HS-27A (cell line): ENCODE measurements at regions not wholly inside any gene's neighbourhood (a gene's known extent, or its start where the extent isn't known, plus 50 kb on each side); places are given as distances from the start of the nearest gene placed in this dataset.

Experiments
- DNase-seq: peaks from one replicate; pipeline ENCODE4 v3.0.0-alpha.2; 2012; ENCODE audit warnings: low read depth, missing footprints

GRCh38 chr13:85287528-85287927 is 511.7 kb downstream of the SLITRK6 start:
- DNase-seq, result no peak

GRCh38 chr13:85286081-85286480 is 513.1 kb downstream of the SLITRK6 start:
- DNase-seq, result no peak

GRCh38 chr13:85284349-85284748 is 514.9 kb downstream of the SLITRK6 start:
- no peak for DNase-seq

GRCh38 chr13:85283408-85283807 is 515.8 kb downstream of the SLITRK6 start:
- no peak for DNase-seq

GRCh38 chr13:85282876-85283275 is 516.3 kb downstream of the SLITRK6 start:
- DNase-seq, result no peak

GRCh38 chr13:85278851-85279250 is 520.4 kb downstream of the SLITRK6 start:
- DNase-seq, result no peak

- DNase-seq, result peak; percentile 59
Measured at GRCh38 chr13:85277748-85278147, 521.5 kb downstream of the SLITRK6 start.

- no peak for DNase-seq
Measured at GRCh38 chr13:85266771-85267170, 532.4 kb downstream of the SLITRK6 start.

- DNase-seq, result no peak
Measured at GRCh38 chr13:85266331-85266730, 532.9 kb downstream of the SLITRK6 start.

GRCh38 chr13:85265296-85265695 is 533.9 kb downstream of the SLITRK6 start:
- no peak for DNase-seq

GRCh38 chr13:85262499-85262898 is 536.7 kb downstream of the SLITRK6 start:
- DNase-seq, result no peak

GRCh38 chr13:85261757-85262346 is 537.4 kb downstream of the SLITRK6 start:
- DNase-seq, result no peak

GRCh38 chr13:85260896-85261295 is 538.3 kb downstream of the SLITRK6 start:
- DNase-seq, result no peak

- DNase-seq, result no peak
Measured at GRCh38 chr13:85255978-85256377, 543.2 kb downstream of the SLITRK6 start.

- DNase-seq, result no peak
Measured at GRCh38 chr13:85254641-85255040, 544.6 kb downstream of the SLITRK6 start.

- DNase-seq, result no peak
Measured at GRCh38 chr13:85249151-85249550, 550.1 kb downstream of the SLITRK6 start.

- DNase-seq, result no peak
Measured at GRCh38 chr13:85247780-85248179, 551.4 kb downstream of the SLITRK6 start.

- no peak for DNase-seq
Measured at GRCh38 chr13:85243831-85244230, 555.4 kb downstream of the SLITRK6 start.

GRCh38 chr13:85241060-85241459 is 558.2 kb downstream of the SLITRK6 start:
- peak; percentile 54 for DNase-seq

GRCh38 chr13:85236413-85236812 is 562.8 kb downstream of the SLITRK6 start:
- peak; percentile 46 for DNase-seq

- no peak for DNase-seq
Measured at GRCh38 chr13:85230691-85231093, 568.5 kb downstream of the SLITRK6 start.

GRCh38 chr13:85228692-85229091 is 570.5 kb downstream of the SLITRK6 start:
- DNase-seq, result no peak

GRCh38 chr13:85223883-85224656 is 575.1 kb downstream of the SLITRK6 start:
- DNase-seq, result no peak

GRCh38 chr13:85216576-85216975 is 582.6 kb downstream of the SLITRK6 start:
- no peak for DNase-seq
